Stimulated activated CD8-positive, alpha-beta memory T cell treated with anti-CD3 and anti-CD28 coated beads, Interleukin-15, amount 100 ng/mL, for 1 hour (primary cell): ENCODE measurements at regions not wholly inside any gene's neighbourhood (a gene's known extent, or its start where the extent isn't known, plus 50 kb on each side); places are given as distances from the start of the nearest gene placed in this dataset.
"Not testable (repeated sequence)": the region's sequence is repeated elsewhere in the genome, so short reads cannot be mapped to it uniquely, and the experiment has no call there.

Source experiments
- DNase-seq: peaks from one replicate; pipeline ENCODE4 v3.0.0-alpha.2; 2020; ENCODE audit warnings: low read depth

DNA sequence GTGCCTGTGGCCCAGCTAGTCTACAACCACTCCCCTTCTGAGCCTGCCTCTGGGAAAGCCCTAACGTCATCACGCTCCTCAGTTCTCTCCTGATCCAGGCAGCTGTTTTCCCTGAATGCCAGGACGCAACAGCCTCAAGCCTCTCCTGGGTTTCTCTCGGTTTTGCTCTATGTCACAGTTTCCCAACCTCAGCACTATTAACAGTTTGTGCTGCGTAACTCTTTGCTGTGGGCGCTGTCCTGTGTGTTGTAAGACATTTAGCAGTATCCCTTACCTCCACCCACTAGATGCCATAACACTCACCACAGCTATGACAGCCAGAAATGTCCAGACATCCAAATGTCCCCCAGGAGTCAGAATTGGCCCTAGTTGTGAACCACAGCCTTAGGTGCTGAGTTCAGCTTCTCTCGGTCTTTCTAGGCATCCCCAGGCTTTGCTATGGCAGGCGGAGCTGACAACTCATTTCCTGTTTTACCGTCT, 226.3 kb upstream of the NPVF start:
- no peak for DNase-seq

- no peak for DNase-seq
Observed at GRCh38 chr7:25455683-25456251, 227.5 kb upstream of the NPVF start.

DNA sequence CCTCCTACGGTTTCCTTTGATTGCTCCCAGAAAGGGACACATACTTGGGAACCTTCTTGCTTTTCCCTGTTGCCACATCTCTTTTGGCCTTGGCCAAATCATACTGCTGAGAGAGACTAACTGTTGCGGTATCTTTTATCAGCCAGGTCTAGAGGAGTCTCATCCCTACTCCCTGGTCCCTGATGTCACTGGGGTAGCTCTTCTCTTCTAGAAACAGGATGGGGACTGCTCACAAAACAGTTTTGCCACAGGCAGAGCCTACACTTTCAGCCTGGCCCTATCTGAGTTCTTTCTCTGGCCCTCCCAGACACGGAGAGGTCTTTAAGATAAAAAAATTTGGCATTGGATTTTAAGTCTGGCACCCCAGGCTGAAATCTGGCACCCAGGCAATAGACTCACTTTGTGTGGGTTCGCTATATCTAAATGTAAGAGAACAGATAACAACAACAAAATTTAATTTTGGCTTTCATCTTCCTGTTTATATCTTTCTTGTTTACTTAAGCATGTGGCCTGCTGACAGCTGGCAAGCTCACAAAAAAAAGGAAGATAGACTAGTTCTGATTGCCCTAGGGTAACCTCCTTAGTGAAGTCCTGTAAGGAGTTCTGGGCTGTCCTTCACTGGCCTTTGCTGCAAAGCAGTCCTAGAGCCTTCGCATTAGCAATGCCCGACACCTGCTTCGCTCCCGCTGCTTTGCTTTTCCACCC, 228.3 kb upstream of the NPVF start:
- DNase-seq, result no peak

- DNase-seq, result no peak
Observed at GRCh38 chr7:25459057-25459456, 230.8 kb upstream of the NPVF start.

DNA sequence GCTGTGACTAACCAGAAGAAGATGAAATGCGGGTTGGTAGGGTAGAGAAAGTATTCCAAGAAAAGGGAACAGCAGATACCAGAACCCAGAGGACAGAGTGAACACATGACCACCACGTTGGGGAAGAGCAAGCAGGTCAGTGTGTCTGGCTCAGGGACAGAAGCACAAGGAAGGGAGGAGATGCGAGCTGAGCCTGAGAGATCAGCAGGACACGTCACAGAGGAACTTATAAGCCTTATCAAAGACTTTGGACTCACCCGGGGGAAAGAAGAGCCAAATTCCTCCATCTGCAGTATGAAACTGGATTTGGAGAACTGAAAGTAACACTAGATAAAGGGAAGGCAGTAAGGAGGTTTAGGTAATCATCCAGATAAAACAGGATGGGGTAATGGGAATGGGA, 232.1 kb upstream of the NPVF start:
- no peak for DNase-seq

DNA sequence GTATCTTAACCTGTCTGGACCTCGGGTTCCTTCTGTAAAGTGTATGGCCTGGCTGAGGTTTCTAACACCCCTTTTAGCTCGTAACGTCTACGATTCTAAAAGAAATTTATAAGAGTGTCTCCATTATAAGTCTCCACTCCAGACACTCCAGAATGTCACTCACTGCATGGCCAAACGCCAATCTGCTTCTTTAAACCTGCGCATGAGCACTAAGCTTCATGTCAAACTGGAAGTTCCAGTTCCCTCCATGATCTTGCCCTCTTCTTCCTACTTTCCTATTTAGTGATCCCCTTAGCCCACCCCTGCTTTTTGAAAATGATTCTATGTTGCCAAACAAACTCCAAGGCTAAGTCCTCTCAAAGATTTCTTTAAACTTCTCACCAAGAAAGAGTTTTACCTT, 241.4 kb upstream of the NPVF start:
- no peak for DNase-seq

- DNase-seq, result no peak
Observed at GRCh38 chr7:25476863-25477499, 248.7 kb upstream of the NPVF start.

GRCh38 chr7:25478221-25478620, 249.9 kb upstream of the NPVF start:
- not testable (repeated sequence) for DNase-seq

GRCh38 chr7:25478925-25479324, 250.6 kb upstream of the NPVF start:
- no peak for DNase-seq

DNA sequence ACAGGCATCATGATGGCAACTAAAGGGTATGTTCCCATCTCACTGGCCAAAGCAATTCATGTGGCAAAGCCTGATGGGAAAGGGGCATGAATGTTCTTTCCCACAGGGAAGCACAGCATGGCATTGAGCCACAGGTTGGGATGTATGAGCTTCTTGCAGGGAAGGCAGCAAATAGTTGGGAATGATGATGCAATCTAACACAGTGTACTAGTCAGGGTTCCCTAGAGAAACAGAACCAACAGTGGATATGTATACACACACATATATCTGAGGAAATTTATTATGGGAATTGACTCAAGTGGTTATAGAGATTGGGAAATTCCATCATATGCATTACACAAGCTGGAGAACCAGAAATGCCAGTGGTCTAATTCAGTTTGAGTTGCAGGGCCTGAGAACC, 253.6 kb upstream of the NPVF start:
- DNase-seq, result no peak

GRCh38 chr7:25482631-25483030, 254.3 kb upstream of the NPVF start:
- no peak for DNase-seq

DNA sequence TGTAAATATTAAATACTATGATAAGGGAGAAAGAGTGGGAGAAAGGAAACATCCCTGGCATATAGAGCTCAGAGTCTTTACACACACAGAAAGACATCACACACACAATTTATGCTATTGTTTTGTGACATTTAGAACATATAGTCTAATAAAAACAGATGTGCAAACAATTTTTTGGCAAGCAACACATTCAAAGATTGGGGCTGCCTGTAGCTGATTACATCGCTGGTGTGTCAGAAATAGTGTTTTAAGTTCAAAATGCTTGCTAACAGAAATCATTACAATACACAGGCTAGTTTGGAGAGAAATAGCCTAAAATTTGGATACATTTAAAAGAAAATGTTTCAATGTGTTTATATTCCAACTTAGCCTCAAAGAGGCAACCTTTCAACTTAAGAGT, 256.7 kb upstream of the NPVF start:
- no peak for DNase-seq

GRCh38 chr7:25486656-25487055, 258.4 kb upstream of the NPVF start:
- no peak for DNase-seq

- no peak for DNase-seq
Observed at GRCh38 chr7:25493805-25494366, 265.6 kb upstream of the NPVF start.

DNA sequence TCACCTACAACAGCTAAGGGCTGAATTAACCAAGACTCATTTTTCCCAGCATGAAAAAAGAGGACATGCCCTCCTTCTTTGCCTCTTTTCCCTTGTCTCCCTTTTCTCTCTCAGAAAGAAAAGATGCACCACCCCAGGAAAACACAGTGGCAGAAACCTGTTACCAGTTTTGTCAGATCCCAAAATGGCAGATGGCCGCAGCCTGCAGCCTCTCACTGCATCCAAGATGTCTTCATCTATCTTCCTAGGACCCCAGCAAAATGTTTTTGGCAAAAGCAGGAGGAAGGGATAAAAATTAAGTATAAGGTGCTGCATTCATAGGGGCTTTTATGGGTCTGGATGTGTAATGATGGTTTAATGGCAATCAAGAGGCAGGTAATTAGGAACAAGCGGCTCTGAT, 266.6 kb upstream of the NPVF start:
- no peak for DNase-seq

- DNase-seq, result no peak
Observed at GRCh38 chr7:25495342-25496250, 267.3 kb upstream of the NPVF start.

DNA sequence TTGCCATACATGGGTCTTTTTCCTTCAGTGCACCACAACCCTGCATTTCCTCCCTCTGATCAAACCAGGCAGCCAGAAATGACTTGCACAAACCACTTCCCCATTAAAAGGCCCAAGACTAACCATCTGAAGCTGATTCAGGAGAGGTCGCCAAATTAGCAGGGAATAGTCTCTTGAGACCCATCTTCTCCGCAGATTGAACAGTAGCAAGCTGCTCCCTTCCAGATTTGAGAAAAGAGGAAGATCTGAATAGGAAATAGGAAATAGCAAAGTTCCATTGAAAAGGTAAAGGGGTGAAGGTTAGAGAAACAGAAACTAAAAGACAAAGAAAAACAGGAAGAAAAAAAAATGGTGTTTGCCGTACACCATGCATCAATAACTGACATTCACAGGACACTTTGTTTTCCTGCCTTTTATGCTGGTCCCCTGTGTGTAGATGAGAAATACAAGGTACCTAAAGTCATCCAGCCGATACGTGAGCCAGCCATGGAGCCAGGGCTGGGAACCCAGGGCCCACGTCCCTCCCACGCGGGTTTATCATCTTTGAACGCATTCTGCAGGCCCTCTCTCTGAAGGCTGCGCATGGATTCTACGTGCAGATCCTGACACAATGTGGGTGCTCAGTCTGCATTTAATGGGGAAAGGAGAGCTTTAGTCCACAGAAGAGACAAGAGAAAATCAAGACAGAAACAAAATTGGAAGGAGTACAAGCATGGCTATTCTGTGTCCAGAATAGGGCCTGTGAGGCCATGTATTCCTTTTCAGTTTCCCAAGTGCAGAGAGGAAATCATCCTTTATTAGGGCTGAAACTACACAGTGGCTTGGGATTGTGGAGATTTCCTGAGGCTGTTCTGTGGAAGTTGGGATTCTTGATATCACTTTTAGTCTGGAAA, 268.4 kb upstream of the NPVF start:
- DNase-seq, result no peak

GRCh38 chr7:25500393-25500921, 272.2 kb upstream of the NPVF start:
- DNase-seq, result no peak

DNA sequence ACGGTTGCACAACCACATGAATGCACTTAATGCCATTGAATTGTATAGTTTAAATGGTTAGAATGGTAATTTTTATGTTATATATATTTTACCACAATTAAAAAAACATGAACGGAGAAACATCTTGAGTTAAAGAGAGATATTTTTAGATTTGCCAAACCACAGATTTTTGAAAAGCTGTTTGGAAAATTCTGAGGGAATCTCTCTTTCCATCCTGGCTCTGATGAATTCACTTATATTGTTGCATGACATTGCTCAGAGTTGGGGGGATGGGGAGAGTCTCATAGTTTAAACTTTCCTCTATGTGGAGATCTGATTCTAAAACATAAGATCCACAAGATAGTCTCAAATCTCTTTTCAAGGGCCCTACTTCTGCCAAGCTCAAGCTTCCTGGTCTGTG, 275.0 kb upstream of the NPVF start:
- no peak for DNase-seq

DNA sequence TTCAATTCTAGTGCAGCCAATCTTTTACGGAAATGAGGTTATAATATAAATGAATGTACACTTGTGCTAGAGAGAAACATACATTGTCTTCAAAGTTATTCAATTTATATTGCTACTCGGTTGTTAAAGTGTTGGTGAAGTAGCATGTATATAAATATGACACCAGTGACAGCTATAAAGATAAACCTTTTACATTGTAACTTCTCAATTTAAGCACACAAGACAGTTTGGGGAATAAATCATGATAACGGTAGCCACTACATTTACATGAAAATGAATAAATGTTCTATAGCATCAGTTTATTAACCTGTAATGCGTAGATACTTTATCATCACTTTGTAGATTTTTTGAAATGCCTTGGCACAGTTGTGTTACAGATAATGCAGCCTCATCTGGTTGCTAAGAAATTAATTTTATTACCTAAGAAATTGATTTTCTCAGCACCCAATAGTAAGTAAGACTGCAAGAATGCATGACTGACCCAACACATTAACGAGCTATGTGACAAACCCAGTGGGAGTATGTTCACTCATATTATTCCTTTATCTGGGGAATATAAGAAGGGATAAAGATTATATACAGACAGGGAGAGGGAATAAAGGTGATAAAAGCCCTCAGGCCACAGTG, 283.9 kb upstream of the NPVF start:
- DNase-seq, result no peak
